ENCODE measurements at regions not wholly inside any gene's neighbourhood (a gene's known extent, or its start where the extent isn't known, plus 50 kb on each side); places are given as distances from the start of the nearest gene placed in this dataset.

DNA sequence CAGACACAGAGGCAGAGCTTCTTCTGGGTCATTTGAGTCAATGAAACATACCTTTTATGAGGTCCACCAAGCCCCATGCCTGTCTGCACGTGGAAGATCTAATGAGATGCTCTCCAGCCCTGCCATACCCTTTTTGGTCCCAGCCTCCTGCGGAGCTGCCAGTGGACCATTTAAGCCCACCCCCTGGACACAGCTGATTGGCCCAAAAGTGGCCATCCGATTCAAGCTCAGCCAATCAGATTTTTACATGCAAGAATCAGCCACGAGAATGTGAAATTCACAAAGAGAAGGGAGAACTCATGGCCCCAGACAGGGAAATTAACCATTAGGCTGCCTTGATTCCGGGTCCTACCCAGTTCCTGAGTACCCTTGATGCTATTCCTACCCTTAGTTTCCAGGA lies 231.0 kb upstream of the EEF2KMT start:
- TF ChIP-seq SUZ12 (IDR thresholded peaks at IDR 0.05; ENCODE audit: extremely low read depth, insufficient read depth, insufficient read length): no peak
- no peak for TF ChIP-seq ZNF274 (IDR thresholded peaks at IDR 0.05; ENCODE audit: low read depth, low read length)
- no peak for TF ChIP-seq YY1 (IDR thresholded peaks at IDR 0.05; ENCODE audit: insufficient read depth, insufficient read length)
- H3K27me3 ChIP-seq (ENCODE audit: insufficient read depth, insufficient read length): no peaks in the 10 kb centered on the region
- no peak for DNase-seq (ENCODE audit: low read depth, low spot score)
- H3K36me3 ChIP-seq (ENCODE audit: insufficient read depth, insufficient read length, low read length): no peaks in the 10 kb centered on the region
- no peak overlapping the region for H3K9ac ChIP-seq (ENCODE audit: insufficient read length, low read depth)
- H3K4me3 ChIP-seq (ENCODE audit: insufficient read length, low read depth): no peak overlapping the region
- peaks cover 24% of the 10 kb centered on the region for H3K9me3 ChIP-seq (ENCODE audit: insufficient read depth, low read length)
- peaks cover 2% of the 10 kb centered on the region for H3K4me1 ChIP-seq (ENCODE audit: insufficient read depth, insufficient read length)

DNA sequence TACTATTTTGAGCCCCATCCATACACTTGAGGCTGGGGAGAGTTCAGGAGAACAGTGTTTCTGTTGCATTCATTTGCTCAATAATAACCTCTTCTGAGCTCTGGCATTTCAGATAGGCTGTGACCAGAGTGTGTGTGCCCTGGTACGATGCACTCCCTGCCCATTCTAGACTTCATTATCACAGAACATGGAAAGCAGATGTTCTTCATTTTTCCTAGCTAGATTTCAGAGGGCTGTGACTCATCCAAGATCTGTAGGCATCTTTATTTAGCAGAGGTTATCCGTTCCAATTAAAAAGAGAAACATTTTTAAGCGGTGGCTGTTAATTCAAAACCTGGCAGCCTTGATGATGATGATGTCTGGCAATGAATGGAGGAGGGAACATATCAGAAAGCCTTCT lies 228.8 kb upstream of the EEF2KMT start:
- TF ChIP-seq ZNF274 (IDR thresholded peaks at IDR 0.05; ENCODE audit: low read depth, low read length): no peak
- no peak for TF ChIP-seq SUZ12 (IDR thresholded peaks at IDR 0.05; ENCODE audit: extremely low read depth, insufficient read depth, insufficient read length)
- no peak for TF ChIP-seq YY1 (IDR thresholded peaks at IDR 0.05; ENCODE audit: insufficient read depth, insufficient read length)
- Histone ChIP-seq H3K36me3 (ENCODE audit: insufficient read depth, insufficient read length, low read length) (no peaks in the 10 kb centered on the region), H3K4me1 (ENCODE audit: insufficient read depth, insufficient read length) (peaks cover 6% of the 10 kb centered on the region), H3K4me3 (ENCODE audit: insufficient read length, low read depth) (no peak overlapping the region), H3K9ac (ENCODE audit: insufficient read length, low read depth) (no peak overlapping the region), H3K27me3 (ENCODE audit: insufficient read depth, insufficient read length) (no peaks in the 10 kb centered on the region), H3K9me3 (ENCODE audit: insufficient read depth, low read length) (peaks cover 15% of the 10 kb centered on the region; the same call in 1 of the 2 replicates)
- no peak for DNase-seq (ENCODE audit: low read depth, low spot score)

DNA sequence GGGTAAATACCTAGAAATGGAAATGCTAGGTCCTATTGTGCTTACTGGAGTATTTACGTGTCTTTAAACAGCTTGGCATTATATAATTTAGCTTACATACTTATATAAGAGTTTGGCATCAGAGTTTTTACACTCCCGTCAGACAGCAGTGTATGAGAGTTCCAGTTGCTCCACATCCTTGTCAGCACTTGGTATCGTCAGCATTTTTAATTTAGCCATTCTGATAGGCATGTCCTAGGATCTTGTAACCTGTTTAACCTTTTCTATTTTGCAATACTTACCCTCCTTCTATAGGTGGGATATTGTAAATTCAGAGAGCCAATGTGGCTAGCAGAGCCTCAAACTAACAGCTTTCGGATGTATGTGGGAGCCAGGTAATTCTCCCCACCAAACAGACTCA lies 228.3 kb upstream of the EEF2KMT start:
- H3K4me3 ChIP-seq (ENCODE audit: insufficient read length, low read depth): no peak overlapping the region
- no peak for DNase-seq (ENCODE audit: low read depth, low spot score)
- H3K36me3 ChIP-seq (ENCODE audit: insufficient read depth, insufficient read length, low read length): no peaks in the 10 kb centered on the region
- H3K4me1 ChIP-seq (ENCODE audit: insufficient read depth, insufficient read length): peaks cover 6% of the 10 kb centered on the region
- H3K27me3 ChIP-seq (ENCODE audit: insufficient read depth, insufficient read length): no peaks in the 10 kb centered on the region
- H3K9ac ChIP-seq (ENCODE audit: insufficient read length, low read depth): no peak overlapping the region
- peaks cover 11% of the 10 kb centered on the region; the same call in 1 of the 2 replicates for H3K9me3 ChIP-seq (ENCODE audit: insufficient read depth, low read length)
- TF ChIP-seq ZNF274 (IDR thresholded peaks at IDR 0.05; ENCODE audit: low read depth, low read length): no peak
- no peak for TF ChIP-seq YY1 (IDR thresholded peaks at IDR 0.05; ENCODE audit: insufficient read depth, insufficient read length)
- no peak for TF ChIP-seq SUZ12 (IDR thresholded peaks at IDR 0.05; ENCODE audit: extremely low read depth, insufficient read depth, insufficient read length)

DNA sequence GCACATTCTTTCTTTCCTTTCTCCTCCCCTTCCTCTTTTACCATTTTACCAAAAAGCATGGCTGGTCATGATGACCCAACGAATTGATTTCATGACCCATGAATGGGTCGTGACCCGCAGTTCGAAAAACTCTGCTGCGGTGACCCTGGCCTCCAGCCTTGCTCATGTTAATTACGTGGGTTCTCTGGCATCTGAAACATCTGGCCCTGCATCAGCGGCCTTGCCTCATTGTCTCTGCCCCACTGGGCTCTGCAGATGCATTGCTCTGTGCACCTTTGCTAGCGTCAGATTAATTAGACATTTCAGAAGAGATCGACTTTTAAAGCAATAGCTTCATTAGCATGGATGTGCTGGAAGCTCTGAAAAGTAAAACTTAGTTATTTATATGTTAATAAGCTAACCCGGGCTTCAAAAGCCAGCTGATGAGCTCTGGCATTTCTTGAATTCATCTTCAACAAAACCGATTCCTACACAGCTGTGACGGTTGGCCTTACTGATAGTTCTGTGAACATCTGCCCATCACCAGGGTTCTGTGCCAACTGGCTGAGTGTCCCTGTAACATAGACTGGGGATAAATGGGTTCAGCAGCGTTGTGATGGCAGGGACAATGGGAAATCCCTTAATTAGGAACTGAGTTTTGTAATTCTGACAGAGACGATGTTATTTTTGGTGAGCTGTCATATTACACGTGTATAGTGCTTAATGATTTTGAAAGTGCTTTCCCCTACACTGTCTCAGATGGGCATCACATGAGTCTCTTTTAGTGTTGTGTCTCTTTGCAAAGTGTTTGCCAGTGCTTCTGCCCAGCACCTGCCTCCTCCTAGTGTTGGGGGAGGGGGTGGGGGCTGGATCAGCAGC lies 225.9 kb upstream of the EEF2KMT start:
- Histone ChIP-seq H3K4me1 (ENCODE audit: insufficient read depth, insufficient read length) (peaks cover 6% of the 10 kb centered on the region), H3K27me3 (ENCODE audit: insufficient read depth, insufficient read length) (no peaks in the 10 kb centered on the region), H3K9me3 (ENCODE audit: insufficient read depth, low read length) (peaks cover 8% of the 10 kb centered on the region; the same call in 1 of the 2 replicates), H3K4me3 (ENCODE audit: insufficient read length, low read depth) (no peak overlapping the region), H3K9ac (ENCODE audit: insufficient read length, low read depth) (no peak overlapping the region), H3K36me3 (ENCODE audit: insufficient read depth, insufficient read length, low read length) (no peaks in the 10 kb centered on the region)
- DNase-seq (ENCODE audit: low read depth, low spot score): peak; percentile 38
- no peak for TF ChIP-seq YY1 (IDR thresholded peaks at IDR 0.05; ENCODE audit: insufficient read depth, insufficient read length)

DNA sequence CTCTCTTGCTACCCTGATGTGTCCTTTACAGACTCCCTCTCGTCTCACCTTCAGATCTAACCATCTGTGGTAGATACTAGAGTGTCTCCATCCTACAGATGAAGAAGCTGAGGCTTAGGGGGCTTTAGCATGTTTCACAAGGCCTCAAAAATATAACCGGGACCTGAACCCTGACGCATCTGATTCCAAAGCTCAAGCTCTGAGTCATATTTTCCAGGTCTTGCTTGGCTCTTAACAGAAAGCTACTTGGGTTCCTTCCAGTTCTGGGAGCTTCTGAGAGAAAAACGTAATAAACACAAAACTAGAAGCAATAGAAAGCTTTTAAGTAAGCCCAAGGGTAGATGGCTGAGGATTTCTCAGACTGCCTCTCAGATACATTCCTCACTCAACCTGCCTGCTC lies 224.3 kb upstream of the EEF2KMT start:
- no peaks in the 10 kb centered on the region for H3K27me3 ChIP-seq (ENCODE audit: insufficient read depth, insufficient read length)
- TF ChIP-seq YY1 (IDR thresholded peaks at IDR 0.05; ENCODE audit: insufficient read depth, insufficient read length): no peak
- no peak for TF ChIP-seq SUZ12 (IDR thresholded peaks at IDR 0.05; ENCODE audit: extremely low read depth, insufficient read depth, insufficient read length)
- no peak for TF ChIP-seq ZNF274 (IDR thresholded peaks at IDR 0.05; ENCODE audit: low read depth, low read length)
- H3K4me3 ChIP-seq (ENCODE audit: insufficient read length, low read depth): no peak overlapping the region
- no peaks in the 10 kb centered on the region for H3K36me3 ChIP-seq (ENCODE audit: insufficient read depth, insufficient read length, low read length)
- no peak overlapping the region for H3K9ac ChIP-seq (ENCODE audit: insufficient read length, low read depth)
- DNase-seq (ENCODE audit: low read depth, low spot score): no peak
- peaks cover 6% of the 10 kb centered on the region for H3K4me1 ChIP-seq (ENCODE audit: insufficient read depth, insufficient read length)
- H3K9me3 ChIP-seq (ENCODE audit: insufficient read depth, low read length): peaks cover 5% of the 10 kb centered on the region; the same call in 1 of the 2 replicates

- no peaks in the 10 kb centered on the region for H3K36me3 ChIP-seq (ENCODE audit: insufficient read depth, insufficient read length, low read length)
- H3K4me1 ChIP-seq (ENCODE audit: insufficient read depth, insufficient read length): peaks cover 6% of the 10 kb centered on the region
- no peaks in the 10 kb centered on the region for H3K27me3 ChIP-seq (ENCODE audit: insufficient read depth, insufficient read length)
- DNase-seq (ENCODE audit: low read depth, low spot score): no peak
- no peak overlapping the region for H3K4me3 ChIP-seq (ENCODE audit: insufficient read length, low read depth)
- H3K9me3 ChIP-seq (ENCODE audit: insufficient read depth, low read length): no peaks in the 10 kb centered on the region
- no peak overlapping the region for H3K9ac ChIP-seq (ENCODE audit: insufficient read length, low read depth)
- TF ChIP-seq SUZ12 (IDR thresholded peaks at IDR 0.05; ENCODE audit: extremely low read depth, insufficient read depth, insufficient read length) (no peak), ZNF274 (IDR thresholded peaks at IDR 0.05; ENCODE audit: low read depth, low read length) (no peak), YY1 (IDR thresholded peaks at IDR 0.05; ENCODE audit: insufficient read depth, insufficient read length) (no peak)
Measured at GRCh38 chr16:5319799-5320198, 222.2 kb upstream of the EEF2KMT start.

- Histone ChIP-seq H3K36me3 (ENCODE audit: insufficient read depth, insufficient read length, low read length) (no peaks in the 10 kb centered on the region), H3K9me3 (ENCODE audit: insufficient read depth, low read length) (no peaks in the 10 kb centered on the region; the same call in 1 of the 2 replicates), H3K4me3 (ENCODE audit: insufficient read length, low read depth) (no peak overlapping the region), H3K27me3 (ENCODE audit: insufficient read depth, insufficient read length) (no peaks in the 10 kb centered on the region), H3K9ac (ENCODE audit: insufficient read length, low read depth) (no peak overlapping the region), H3K4me1 (ENCODE audit: insufficient read depth, insufficient read length) (no peaks in the 10 kb centered on the region)
- TF ChIP-seq SUZ12 (IDR thresholded peaks at IDR 0.05; ENCODE audit: extremely low read depth, insufficient read depth, insufficient read length): no peak
- no peak for TF ChIP-seq YY1 (IDR thresholded peaks at IDR 0.05; ENCODE audit: insufficient read depth, insufficient read length)
- no peak for TF ChIP-seq ZNF274 (IDR thresholded peaks at IDR 0.05; ENCODE audit: low read depth, low read length)
- DNase-seq (ENCODE audit: low read depth, low spot score): no peak
Measured at GRCh38 chr16:5315914-5316313, 218.3 kb upstream of the EEF2KMT start.
